HG03342 (cell line): ENCODE measurements at regions not wholly inside any gene's neighbourhood (a gene's known extent, or its start where the extent isn't known, plus 50 kb on each side); places are given as distances from the start of the nearest gene placed in this dataset.

Source experiments
- ATAC-seq: cut with Tn5 transposase; IDR thresholded peaks from one replicate; pipeline ENCODE4 v1.9.1; 2021; ENCODE audit warnings: mild to moderate bottlenecking, moderate library complexity; ENCODE audit not compliant: unreplicated experiment

- no peak for ATAC-seq
Observed at GRCh38 chr2:236689393-236689700, 119.7 kb downstream of the ACKR3 start.

DNA sequence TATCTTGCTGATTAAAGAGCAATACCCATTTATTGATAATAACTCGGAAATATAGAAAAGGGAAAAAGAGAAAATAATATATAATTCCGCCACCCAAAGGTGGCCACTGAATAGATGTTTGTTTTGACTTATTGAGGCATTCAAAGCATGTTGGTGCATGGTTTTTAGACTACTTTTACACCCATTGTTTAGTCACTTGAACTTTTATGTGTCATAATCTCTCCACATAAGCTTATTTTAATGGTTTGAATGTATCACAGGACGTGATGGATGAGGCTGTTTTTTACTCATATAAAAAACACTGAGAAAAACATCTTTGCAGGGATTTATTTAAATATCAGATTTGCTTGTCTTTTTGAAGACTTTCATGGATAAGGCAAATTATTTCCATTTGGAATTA lies 120.4 kb downstream of the ACKR3 start:
- no peak for ATAC-seq

DNA sequence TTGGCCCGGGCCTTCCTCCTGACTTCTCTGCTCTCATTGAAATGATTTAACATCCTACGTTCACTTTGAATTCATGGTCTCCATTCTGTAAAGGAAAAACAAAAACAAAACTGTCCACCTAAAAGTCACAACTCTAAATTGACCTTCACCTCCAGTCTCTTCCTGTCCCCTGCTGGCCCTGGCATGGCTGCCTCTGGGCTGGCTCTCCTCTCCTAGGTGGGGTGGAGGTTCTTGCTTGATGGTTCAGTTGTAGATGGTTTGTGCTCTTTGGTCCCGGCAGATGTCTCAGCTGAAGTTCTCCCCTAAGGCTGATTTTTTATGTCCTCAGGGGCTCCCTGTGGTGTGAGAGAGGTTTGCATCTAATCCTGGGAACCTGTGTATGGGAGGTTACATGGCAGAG lies 121.1 kb downstream of the ACKR3 start:
- ATAC-seq = no peak

GRCh38 chr2:236691799-236692167 lies 122.2 kb downstream of the ACKR3 start:
- ATAC-seq = no peak

DNA sequence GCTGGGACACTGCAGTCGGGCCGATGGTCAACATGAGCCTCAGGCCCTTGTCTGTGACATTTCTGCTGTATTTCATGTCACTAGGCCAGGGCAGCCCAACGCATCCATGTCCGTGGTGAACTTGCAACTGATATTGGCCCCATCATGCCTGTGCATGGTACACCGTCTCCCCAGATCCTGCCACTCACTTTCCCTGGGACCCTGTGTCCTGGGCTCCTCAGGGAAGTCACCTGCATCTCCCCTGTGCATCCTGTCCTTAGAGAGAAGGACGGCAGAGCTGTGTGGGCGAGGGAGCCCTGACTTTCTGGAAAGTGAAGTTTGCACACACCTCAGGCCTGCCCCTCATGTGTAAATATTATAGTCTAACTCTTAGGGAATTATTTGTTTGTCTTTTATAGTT lies 123.3 kb downstream of the ACKR3 start:
- no peak for ATAC-seq

- ATAC-seq = no peak
Observed at GRCh38 chr2:236693531-236693930, 123.9 kb downstream of the ACKR3 start.

DNA sequence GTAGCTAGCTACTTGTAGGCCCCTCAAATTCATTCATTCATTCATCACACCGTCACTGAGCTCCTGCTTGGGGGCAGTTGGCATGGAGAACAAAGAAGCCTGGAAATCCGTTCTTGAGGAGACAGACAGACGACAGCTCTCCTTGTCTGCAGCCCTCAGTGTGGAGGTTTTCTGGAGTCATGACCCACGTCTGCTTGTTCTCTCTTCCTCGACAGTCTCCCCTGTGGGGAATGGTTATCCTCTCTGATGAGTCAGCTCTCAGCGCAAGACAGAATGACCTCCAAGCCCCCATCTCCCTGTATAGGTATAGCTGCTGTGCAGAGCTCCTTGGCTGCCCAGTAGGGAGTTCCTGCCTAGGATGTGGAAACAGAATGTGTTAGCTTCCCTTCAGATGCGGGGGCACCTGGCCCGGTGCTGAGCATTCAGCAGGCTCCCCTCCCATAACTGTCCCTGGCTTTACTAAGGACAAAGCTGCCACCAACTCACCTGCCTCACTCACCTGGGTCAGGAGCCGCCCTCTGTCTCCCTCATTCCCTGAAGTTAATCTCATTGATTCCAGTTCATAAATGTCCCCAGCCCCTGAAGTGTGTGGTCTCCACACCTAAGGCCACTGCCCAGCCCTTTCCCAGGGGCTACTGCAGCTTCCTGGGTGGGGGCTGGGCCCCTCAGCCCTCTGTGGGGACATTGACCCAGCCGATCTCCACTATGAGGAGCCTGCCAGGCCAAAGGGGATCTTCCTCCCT lies 124.7 kb downstream of the ACKR3 start:
- ATAC-seq = no peak

GRCh38 chr2:236696834-236697233 lies 127.2 kb downstream of the ACKR3 start:
- ATAC-seq = no peak

GRCh38 chr2:236698016-236698627 lies 128.5 kb downstream of the ACKR3 start:
- no peak for ATAC-seq

GRCh38 chr2:236700703-236701102 lies 131.1 kb downstream of the ACKR3 start:
- ATAC-seq = no peak

- no peak for ATAC-seq
Observed at GRCh38 chr2:236702657-236703372, 133.2 kb downstream of the ACKR3 start.

GRCh38 chr2:236703373-236703709 lies 133.7 kb downstream of the ACKR3 start:
- ATAC-seq = no peak

GRCh38 chr2:236703906-236704305 lies 134.3 kb downstream of the ACKR3 start:
- no peak for ATAC-seq

DNA sequence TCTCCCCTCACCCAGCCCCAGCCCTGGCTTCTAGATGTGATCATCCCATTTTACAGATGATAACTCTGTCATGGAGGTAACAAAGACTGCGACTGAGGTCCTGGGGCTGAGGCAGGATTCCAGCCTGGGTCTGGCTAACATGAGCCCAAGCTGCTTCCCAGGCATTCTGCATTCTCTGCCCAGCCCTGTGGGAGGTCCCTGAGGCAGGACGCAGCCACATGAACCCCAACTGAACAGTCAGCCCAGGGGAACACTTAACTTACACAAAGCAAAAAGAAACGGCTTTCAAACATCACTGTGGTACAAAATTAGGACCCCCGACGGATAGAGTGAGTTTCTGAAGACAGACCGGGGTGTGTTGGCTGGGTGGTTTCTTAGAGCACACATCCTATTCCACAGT lies 135.3 kb downstream of the ACKR3 start:
- no peak for ATAC-seq

DNA sequence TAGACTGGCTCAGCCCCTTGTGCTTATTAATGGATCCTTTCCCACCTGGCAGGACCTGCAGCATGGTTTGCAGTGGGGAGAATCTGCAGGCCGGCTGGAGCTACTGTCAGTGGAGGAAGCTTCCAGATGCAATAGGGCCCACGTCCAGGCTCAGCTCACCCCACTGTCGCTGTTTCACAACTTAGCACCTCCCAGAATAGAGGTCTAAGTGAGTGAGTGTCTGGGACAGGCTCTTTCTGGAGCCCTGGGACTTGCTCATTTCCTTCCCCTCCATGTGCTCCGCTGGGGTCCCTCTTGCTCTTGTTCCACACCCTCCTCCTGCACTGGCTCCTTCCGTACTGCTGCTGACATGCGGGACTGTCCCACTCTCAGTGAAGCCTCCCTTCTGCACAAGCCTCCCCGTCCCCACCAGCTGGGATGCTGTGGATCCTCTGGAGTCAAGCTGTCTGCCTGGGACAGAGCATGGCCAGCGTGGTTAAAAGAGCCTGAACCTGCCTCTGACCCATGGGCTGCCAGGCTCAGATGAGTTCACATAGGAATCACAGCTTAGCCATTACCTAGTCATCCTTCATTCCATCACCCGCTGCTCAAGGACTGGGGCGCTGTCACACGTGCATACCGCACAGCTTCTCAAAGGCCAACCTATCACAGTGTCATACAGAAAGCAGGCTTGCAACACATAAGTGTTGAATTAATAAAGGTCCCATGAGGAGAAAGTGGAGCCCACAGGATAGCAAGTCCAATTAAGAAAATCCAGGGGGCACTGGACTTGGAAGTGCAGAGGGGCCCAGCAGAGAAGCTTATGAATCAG lies 135.9 kb downstream of the ACKR3 start:
- ATAC-seq = no peak

DNA sequence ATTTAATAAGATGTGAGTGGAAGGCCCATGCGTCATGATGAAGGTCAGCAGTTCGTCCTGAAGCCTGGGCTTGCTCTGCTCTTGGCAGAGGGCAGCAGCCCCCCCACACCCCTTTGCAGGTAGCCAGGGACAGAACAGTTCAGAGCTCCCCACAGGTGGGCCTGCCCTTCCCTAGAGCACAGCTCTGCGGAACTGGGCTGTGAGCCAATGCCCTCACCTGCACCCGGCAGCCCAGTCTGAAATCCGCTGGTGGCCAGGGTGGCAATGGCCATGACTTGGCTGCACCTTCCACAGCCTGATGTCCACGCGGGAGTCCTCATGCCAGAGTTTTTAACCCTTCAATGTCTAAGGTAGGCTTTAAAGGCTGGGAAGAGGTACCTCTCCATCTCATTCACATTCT lies 136.7 kb downstream of the ACKR3 start:
- ATAC-seq = no peak

- ATAC-seq = no peak
Observed at GRCh38 chr2:236706803-236707202, 137.2 kb downstream of the ACKR3 start.

GRCh38 chr2:236711440-236711839 lies 141.8 kb downstream of the ACKR3 start:
- ATAC-seq = no peak

- no peak for ATAC-seq
Observed at GRCh38 chr2:236712304-236712703, 142.7 kb downstream of the ACKR3 start.

GRCh38 chr2:236712961-236713673 lies 143.5 kb downstream of the ACKR3 start:
- ATAC-seq = no peak

GRCh38 chr2:236714080-236714479 lies 144.5 kb downstream of the ACKR3 start:
- no peak for ATAC-seq
